DND-41 (cell line): ENCODE measurements at regions not wholly inside any gene's neighbourhood (a gene's known extent, or its start where the extent isn't known, plus 50 kb on each side); places are given as distances from the start of the nearest gene placed in this dataset.

Source experiments
- EZH2 ChIP-seq: IDR thresholded peaks from 3 replicates; pipeline ENCODE4 v1.6.1; 2012; ENCODE audit warnings: borderline replicate concordance, low read depth, mild to moderate bottlenecking, moderate library complexity, low read length, inconsistent platforms; ENCODE audit not compliant: severe bottlenecking
- TF ChIP-seq, protein P1 (sequence below): IDR thresholded peaks from 2 replicates; pipeline ENCODE4 v1.5.1; 2012; ENCODE audit warnings: borderline replicate concordance, low read length, moderate library complexity, mild to moderate bottlenecking; ENCODE audit not compliant: poor library complexity, severe bottlenecking; ENCODE audit errors: extremely low read depth

DNA sequence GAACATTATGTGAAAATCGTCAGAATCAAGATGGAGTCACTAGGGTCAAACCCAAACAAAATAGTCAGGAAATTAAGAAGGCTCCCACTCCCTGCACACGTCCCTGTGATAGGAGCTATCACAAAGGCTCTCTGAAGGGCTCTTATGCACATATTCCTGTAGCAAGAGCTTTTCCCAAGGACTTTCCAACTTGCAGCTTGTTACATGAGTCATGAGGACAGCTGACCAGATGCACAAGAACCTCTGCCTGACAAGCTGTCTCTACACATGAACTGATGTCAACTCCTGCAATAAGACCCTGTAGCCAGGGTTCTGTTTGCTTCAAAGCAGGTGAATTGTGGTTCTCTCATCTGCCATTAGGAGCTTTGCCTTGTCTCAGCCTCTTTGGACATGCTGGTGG, 122.4 kb downstream of the OLFM1 start:
- TF ChIP-seq, protein P1, sequence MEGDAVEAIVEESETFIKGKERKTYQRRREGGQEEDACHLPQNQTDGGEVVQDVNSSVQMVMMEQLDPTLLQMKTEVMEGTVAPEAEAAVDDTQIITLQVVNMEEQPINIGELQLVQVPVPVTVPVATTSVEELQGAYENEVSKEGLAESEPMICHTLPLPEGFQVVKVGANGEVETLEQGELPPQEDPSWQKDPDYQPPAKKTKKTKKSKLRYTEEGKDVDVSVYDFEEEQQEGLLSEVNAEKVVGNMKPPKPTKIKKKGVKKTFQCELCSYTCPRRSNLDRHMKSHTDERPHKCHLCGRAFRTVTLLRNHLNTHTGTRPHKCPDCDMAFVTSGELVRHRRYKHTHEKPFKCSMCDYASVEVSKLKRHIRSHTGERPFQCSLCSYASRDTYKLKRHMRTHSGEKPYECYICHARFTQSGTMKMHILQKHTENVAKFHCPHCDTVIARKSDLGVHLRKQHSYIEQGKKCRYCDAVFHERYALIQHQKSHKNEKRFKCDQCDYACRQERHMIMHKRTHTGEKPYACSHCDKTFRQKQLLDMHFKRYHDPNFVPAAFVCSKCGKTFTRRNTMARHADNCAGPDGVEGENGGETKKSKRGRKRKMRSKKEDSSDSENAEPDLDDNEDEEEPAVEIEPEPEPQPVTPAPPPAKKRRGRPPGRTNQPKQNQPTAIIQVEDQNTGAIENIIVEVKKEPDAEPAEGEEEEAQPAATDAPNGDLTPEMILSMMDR = no peak
- TF ChIP-seq EZH2 = no peak
